WTC11 (cell line): ENCODE measurements at regions not wholly inside any gene's neighbourhood (a gene's known extent, or its start where the extent isn't known, plus 50 kb on each side); places are given as distances from the start of the nearest gene placed in this dataset.

Experiments used
- ATAC-seq: fragments of 200-7000 bp; cut with Tn5 transposase; 2 replicates; pipeline ENCODE4 v1.10.0; 2021; ENCODE audit warnings: mild to moderate bottlenecking, moderate library complexity
- CTCF ChIA-PET: fragments of 300-600 bp; sonication (Branson Sonifier 250); formaldehyde crosslinking; loops from one replicate; lab custom pipeline; 2021; ENCODE audit warnings: antibody characterized with exemption; lab: Charles Lee
- POLR2A ChIA-PET: fragments of 350-600 bp; sonication (Branson Sonifier 250); formaldehyde crosslinking; loops from one replicate; lab custom pipeline; 2021; ENCODE audit warnings: antibody characterized with exemption; lab: Charles Lee
- DNase-seq: peaks from one replicate; pipeline ENCODE4 v3.0.0; 2021; ENCODE audit warnings: low spot score
- H3K27ac Mint-ChIP-seq: 2 replicates; pipeline ENCODE4 v1.8.0; 2021; ENCODE audit warnings: mixed read lengths
- H3K27me3 Mint-ChIP-seq: 2 replicates; pipeline ENCODE4 v1.8.0; 2021; ENCODE audit warnings: low read depth, mild to moderate bottlenecking, moderate library complexity, mixed read lengths
- H3K36me3 Mint-ChIP-seq: 2 replicates; pipeline ENCODE4 v1.8.0; 2021; ENCODE audit warnings: mixed read lengths
- H3K4me1 Mint-ChIP-seq: 2 replicates; pipeline ENCODE4 v1.8.0; 2022; ENCODE audit warnings: mixed read lengths
- H3K4me3 Mint-ChIP-seq: 2 replicates; pipeline ENCODE4 v1.8.0; 2021; ENCODE audit warnings: mild to moderate bottlenecking, moderate library complexity, mixed read lengths
- H3K9me3 Mint-ChIP-seq: 2 replicates; pipeline ENCODE4 v1.8.0; 2021; ENCODE audit warnings: mixed read lengths
- CREB1 ChIP-seq: sonication (generic); formaldehyde crosslinking; IDR thresholded peaks from 2 replicates; pipeline ENCODE4 v1.8.0; 2023; ENCODE audit warnings: mild to moderate bottlenecking, missing genetic modification reagents
- EMX1 ChIP-seq: fragments of 250-450 bp; sonication (Bioruptor Pico); IDR thresholded peaks from 2 replicates; pipeline ENCODE4 v1.8.0; 2021; ENCODE audit warnings: mild to moderate bottlenecking
- FOXJ3 ChIP-seq: sonication (generic); formaldehyde crosslinking; IDR thresholded peaks from 2 replicates; pipeline ENCODE4 v1.9.0; 2021; ENCODE audit warnings: missing genetic modification reagents, mild to moderate bottlenecking, borderline replicate concordance
- FOXP1 ChIP-seq: sonication (generic); formaldehyde crosslinking; IDR thresholded peaks from 2 replicates; pipeline ENCODE4 v1.8.0; 2022; ENCODE audit warnings: missing genetic modification reagents, mild to moderate bottlenecking, moderate library complexity, borderline replicate concordance
- GRHL2 ChIP-seq: fragments of 250-450 bp; sonication (Bioruptor Pico); IDR thresholded peaks from 2 replicates; pipeline ENCODE4 v1.8.0; 2022; ENCODE audit warnings: mild to moderate bottlenecking, moderate library complexity; ENCODE audit not compliant: insufficient replicate concordance, severe bottlenecking
- MYBL2 ChIP-seq: sonication (generic); formaldehyde crosslinking; IDR thresholded peaks from 2 replicates; pipeline ENCODE4 v1.8.1; 2023; ENCODE audit warnings: mild to moderate bottlenecking, moderate library complexity, missing genetic modification reagents
- NFATC4 ChIP-seq: fragments of 250-450 bp; sonication (Bioruptor Pico); IDR thresholded peaks from 2 replicates; pipeline ENCODE4 v1.9.0; 2021; ENCODE audit warnings: mild to moderate bottlenecking
- RELA ChIP-seq: sonication (generic); formaldehyde crosslinking; IDR thresholded peaks from 2 replicates; pipeline ENCODE4 v1.8.1; 2022; ENCODE audit warnings: missing genetic modification reagents, mild to moderate bottlenecking, borderline replicate concordance
- RORB ChIP-seq: fragments of 250-450 bp; sonication (Bioruptor Pico); IDR thresholded peaks from 2 replicates; pipeline ENCODE4 v1.9.0; 2021; ENCODE audit warnings: mild to moderate bottlenecking
- SMAD4 ChIP-seq: sonication (generic); formaldehyde crosslinking; IDR thresholded peaks from 2 replicates; pipeline ENCODE4 v1.8.0; 2022; ENCODE audit warnings: mild to moderate bottlenecking, missing genetic modification reagents
- ZNF232 ChIP-seq: sonication (generic); formaldehyde crosslinking; IDR thresholded peaks from 2 replicates; pipeline ENCODE4 v1.8.0; 2022; ENCODE audit warnings: mild to moderate bottlenecking, missing genetic modification reagents
- ZNF317 ChIP-seq: sonication (generic); formaldehyde crosslinking; IDR thresholded peaks from 2 replicates; pipeline ENCODE4 v1.8.1; 2023; ENCODE audit warnings: low read depth, mild to moderate bottlenecking, moderate library complexity, missing genetic modification reagents, borderline replicate concordance
- ZNF396 ChIP-seq: fragments of 250-450 bp; sonication (Bioruptor Pico); IDR thresholded peaks from 2 replicates; pipeline ENCODE4 v1.8.0; 2021; ENCODE audit warnings: mild to moderate bottlenecking, moderate library complexity, borderline replicate concordance
- ZNF416 ChIP-seq: fragments of 250-450 bp; sonication (Bioruptor Pico); IDR thresholded peaks from 2 replicates; pipeline ENCODE4 v1.9.0; 2021; ENCODE audit warnings: mild to moderate bottlenecking, inconsistent platforms
- TF ChIP-seq, protein P1 (sequence below): fragments of 200-600 bp; IDR thresholded peaks from 2 replicates; pipeline ENCODE4 v1.8.0; 2022; ENCODE audit warnings: antibody characterized with exemption
- TF ChIP-seq, protein P2 (sequence below): sonication (generic); formaldehyde crosslinking; IDR thresholded peaks from 2 replicates; pipeline ENCODE4 v1.8.1; 2022; ENCODE audit warnings: mild to moderate bottlenecking, moderate library complexity, missing genetic modification reagents
- TF ChIP-seq, protein P3 (sequence below): fragments of 250-450 bp; sonication (Bioruptor Pico); IDR thresholded peaks from 2 replicates; pipeline ENCODE4 v1.9.0; 2021; ENCODE audit warnings: mild to moderate bottlenecking
- TF ChIP-seq, protein P4 (sequence below): sonication (generic); formaldehyde crosslinking; IDR thresholded peaks from 2 replicates; pipeline ENCODE4 v1.8.1; 2022; ENCODE audit warnings: mild to moderate bottlenecking, missing genetic modification reagents, moderate library complexity, borderline replicate concordance
- TF ChIP-seq, protein P5 (sequence below): sonication (generic); formaldehyde crosslinking; IDR thresholded peaks from 2 replicates; pipeline ENCODE4 v1.8.1; 2023; ENCODE audit warnings: mild to moderate bottlenecking, missing genetic modification reagents
- TF ChIP-seq, protein P6 (sequence below): sonication (generic); formaldehyde crosslinking; IDR thresholded peaks from 2 replicates; pipeline ENCODE4 v1.8.1; 2022; ENCODE audit warnings: low read depth, missing genetic modification reagents, borderline replicate concordance
- TF ChIP-seq, protein P7 (sequence below): fragments of 250-450 bp; sonication (Bioruptor Pico); IDR thresholded peaks from 2 replicates; pipeline ENCODE4 v1.9.0; 2021; ENCODE audit warnings: mild to moderate bottlenecking

DNA sequence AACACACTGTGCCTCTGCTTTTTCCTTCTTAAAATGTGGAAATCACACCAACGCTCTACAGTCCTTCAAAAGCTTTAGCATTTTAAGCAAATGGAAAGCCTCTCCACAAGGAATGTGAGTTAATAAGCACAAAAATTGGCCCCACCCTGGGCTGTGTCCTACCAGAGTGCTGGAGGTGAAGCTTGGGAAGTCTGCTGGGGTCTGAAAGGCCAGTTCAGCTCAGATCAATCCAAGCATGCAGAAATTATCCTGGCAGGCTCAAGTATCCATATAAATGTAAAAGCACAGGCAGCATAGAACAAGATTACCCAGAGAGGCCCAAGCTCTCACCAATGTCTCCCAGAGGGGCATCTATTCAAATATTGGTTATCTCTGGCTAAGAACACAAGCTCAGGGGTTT lies 98.5 kb downstream of the ESM1 start:
- Mint-ChIP-seq H3K27ac (no peak overlapping the region), H3K9me3 (peaks cover 25% of the 10 kb centered on the region), H3K27me3 (peaks cover 51% of the 10 kb centered on the region), H3K4me3 (no peak overlapping the region), H3K36me3 (peaks cover 23% of the 10 kb centered on the region), H3K4me1 (peaks cover 18% of the 10 kb centered on the region)
- CTCF ChIA-PET, result interaction anchor here (0.7 to 3.2 kb wide), 3 partner anchors 8 to 20 kb away, joined by 3 to 9 read pairs (median 5); no protein-coding TSS in a partner anchor
- POLR2A ChIA-PET, result no interaction called here
- DNase-seq (no peak), ATAC-seq (no peak)
- TF ChIP-seq, protein P1, sequence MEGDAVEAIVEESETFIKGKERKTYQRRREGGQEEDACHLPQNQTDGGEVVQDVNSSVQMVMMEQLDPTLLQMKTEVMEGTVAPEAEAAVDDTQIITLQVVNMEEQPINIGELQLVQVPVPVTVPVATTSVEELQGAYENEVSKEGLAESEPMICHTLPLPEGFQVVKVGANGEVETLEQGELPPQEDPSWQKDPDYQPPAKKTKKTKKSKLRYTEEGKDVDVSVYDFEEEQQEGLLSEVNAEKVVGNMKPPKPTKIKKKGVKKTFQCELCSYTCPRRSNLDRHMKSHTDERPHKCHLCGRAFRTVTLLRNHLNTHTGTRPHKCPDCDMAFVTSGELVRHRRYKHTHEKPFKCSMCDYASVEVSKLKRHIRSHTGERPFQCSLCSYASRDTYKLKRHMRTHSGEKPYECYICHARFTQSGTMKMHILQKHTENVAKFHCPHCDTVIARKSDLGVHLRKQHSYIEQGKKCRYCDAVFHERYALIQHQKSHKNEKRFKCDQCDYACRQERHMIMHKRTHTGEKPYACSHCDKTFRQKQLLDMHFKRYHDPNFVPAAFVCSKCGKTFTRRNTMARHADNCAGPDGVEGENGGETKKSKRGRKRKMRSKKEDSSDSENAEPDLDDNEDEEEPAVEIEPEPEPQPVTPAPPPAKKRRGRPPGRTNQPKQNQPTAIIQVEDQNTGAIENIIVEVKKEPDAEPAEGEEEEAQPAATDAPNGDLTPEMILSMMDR, result no peak

DNA sequence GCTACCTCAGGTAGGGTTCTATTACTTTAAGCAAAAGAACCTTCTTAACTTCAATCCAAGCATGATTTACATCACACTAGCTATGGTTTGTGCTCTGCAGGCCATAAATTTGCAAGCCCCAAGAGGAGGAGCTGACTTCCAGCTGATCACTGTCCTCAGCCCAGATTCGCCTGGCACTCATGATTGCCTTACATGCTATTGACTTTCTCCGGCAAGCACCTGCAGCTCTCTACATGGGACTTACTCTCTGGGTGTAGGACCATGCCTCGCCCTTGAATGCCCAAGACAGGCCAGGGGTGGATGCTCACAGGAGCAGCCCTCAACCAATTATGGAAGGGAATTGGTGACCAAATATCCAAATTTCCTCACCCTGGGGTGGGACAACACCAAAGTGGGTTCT lies 99.8 kb downstream of the ESM1 start:
- POLR2A ChIA-PET, result interaction anchor here (1.1 kb wide), 1 partner anchor 274 kb away, joined by 3 read pairs; the partner anchor contains the start of gene GPX8
- CTCF ChIA-PET, result interaction anchor here (1.2 to 3.2 kb wide), 3 partner anchors 10 to 274 kb away, joined by 4 to 9 read pairs (median 5); partner anchors contain the start of gene GPX8
- H3K4me3 Mint-ChIP-seq, result no peak overlapping the region
- peaks cover 18% of the 10 kb centered on the region for H3K4me1 Mint-ChIP-seq
- TF ChIP-seq ZNF396 (CRISPR knock-in tag), result no peak
- TF ChIP-seq CREB1 (CRISPR knock-in tag), result no peak
- no peak for TF ChIP-seq RORB (CRISPR knock-in tag)
- TF ChIP-seq, protein P2, sequence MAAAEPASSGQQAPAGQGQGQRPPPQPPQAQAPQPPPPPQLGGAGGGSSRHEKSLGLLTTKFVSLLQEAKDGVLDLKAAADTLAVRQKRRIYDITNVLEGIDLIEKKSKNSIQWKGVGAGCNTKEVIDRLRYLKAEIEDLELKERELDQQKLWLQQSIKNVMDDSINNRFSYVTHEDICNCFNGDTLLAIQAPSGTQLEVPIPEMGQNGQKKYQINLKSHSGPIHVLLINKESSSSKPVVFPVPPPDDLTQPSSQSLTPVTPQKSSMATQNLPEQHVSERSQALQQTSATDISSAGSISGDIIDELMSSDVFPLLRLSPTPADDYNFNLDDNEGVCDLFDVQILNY (CRISPR knock-in tag), result no peak
- TF ChIP-seq ZNF317, result no peak
- TF ChIP-seq, protein P3, sequence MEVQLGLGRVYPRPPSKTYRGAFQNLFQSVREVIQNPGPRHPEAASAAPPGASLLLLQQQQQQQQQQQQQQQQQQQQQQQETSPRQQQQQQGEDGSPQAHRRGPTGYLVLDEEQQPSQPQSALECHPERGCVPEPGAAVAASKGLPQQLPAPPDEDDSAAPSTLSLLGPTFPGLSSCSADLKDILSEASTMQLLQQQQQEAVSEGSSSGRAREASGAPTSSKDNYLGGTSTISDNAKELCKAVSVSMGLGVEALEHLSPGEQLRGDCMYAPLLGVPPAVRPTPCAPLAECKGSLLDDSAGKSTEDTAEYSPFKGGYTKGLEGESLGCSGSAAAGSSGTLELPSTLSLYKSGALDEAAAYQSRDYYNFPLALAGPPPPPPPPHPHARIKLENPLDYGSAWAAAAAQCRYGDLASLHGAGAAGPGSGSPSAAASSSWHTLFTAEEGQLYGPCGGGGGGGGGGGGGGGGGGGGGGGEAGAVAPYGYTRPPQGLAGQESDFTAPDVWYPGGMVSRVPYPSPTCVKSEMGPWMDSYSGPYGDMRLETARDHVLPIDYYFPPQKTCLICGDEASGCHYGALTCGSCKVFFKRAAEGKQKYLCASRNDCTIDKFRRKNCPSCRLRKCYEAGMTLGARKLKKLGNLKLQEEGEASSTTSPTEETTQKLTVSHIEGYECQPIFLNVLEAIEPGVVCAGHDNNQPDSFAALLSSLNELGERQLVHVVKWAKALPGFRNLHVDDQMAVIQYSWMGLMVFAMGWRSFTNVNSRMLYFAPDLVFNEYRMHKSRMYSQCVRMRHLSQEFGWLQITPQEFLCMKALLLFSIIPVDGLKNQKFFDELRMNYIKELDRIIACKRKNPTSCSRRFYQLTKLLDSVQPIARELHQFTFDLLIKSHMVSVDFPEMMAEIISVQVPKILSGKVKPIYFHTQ (CRISPR knock-in tag), result no peak
- no peak for TF ChIP-seq SMAD4 (CRISPR knock-in tag)
- TF ChIP-seq, protein P4, sequence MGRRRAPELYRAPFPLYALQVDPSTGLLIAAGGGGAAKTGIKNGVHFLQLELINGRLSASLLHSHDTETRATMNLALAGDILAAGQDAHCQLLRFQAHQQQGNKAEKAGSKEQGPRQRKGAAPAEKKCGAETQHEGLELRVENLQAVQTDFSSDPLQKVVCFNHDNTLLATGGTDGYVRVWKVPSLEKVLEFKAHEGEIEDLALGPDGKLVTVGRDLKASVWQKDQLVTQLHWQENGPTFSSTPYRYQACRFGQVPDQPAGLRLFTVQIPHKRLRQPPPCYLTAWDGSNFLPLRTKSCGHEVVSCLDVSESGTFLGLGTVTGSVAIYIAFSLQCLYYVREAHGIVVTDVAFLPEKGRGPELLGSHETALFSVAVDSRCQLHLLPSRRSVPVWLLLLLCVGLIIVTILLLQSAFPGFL (CRISPR knock-in tag), result no peak
- TF ChIP-seq MYBL2, result no peak
- TF ChIP-seq, protein P5, sequence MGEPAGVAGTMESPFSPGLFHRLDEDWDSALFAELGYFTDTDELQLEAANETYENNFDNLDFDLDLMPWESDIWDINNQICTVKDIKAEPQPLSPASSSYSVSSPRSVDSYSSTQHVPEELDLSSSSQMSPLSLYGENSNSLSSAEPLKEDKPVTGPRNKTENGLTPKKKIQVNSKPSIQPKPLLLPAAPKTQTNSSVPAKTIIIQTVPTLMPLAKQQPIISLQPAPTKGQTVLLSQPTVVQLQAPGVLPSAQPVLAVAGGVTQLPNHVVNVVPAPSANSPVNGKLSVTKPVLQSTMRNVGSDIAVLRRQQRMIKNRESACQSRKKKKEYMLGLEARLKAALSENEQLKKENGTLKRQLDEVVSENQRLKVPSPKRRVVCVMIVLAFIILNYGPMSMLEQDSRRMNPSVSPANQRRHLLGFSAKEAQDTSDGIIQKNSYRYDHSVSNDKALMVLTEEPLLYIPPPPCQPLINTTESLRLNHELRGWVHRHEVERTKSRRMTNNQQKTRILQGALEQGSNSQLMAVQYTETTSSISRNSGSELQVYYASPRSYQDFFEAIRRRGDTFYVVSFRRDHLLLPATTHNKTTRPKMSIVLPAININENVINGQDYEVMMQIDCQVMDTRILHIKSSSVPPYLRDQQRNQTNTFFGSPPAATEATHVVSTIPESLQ (CRISPR knock-in tag), result no peak
- TF ChIP-seq, protein P6, sequence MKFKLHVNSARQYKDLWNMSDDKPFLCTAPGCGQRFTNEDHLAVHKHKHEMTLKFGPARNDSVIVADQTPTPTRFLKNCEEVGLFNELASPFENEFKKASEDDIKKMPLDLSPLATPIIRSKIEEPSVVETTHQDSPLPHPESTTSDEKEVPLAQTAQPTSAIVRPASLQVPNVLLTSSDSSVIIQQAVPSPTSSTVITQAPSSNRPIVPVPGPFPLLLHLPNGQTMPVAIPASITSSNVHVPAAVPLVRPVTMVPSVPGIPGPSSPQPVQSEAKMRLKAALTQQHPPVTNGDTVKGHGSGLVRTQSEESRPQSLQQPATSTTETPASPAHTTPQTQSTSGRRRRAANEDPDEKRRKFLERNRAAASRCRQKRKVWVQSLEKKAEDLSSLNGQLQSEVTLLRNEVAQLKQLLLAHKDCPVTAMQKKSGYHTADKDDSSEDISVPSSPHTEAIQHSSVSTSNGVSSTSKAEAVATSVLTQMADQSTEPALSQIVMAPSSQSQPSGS (CRISPR knock-in tag), result no peak
- TF ChIP-seq NFATC4, result no peak
- TF ChIP-seq, protein P7, sequence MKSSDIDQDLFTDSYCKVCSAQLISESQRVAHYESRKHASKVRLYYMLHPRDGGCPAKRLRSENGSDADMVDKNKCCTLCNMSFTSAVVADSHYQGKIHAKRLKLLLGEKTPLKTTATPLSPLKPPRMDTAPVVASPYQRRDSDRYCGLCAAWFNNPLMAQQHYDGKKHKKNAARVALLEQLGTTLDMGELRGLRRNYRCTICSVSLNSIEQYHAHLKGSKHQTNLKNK (CRISPR knock-in tag), result no peak
- no peak for TF ChIP-seq ZNF232 (CRISPR knock-in tag)
- TF ChIP-seq FOXP1 (CRISPR knock-in tag), result no peak
- TF ChIP-seq GRHL2, result no peak
- no peak for TF ChIP-seq RELA (CRISPR knock-in tag)
- no peak for TF ChIP-seq ZNF416 (CRISPR knock-in tag)
- no peak for TF ChIP-seq FOXJ3 (CRISPR knock-in tag)
- TF ChIP-seq EMX1 (CRISPR knock-in tag), result no peak
- H3K27ac Mint-ChIP-seq, result no peak overlapping the region
- DNase-seq (no peak), ATAC-seq (no peak; the same call in 1 of the 2 replicates)
- peaks cover 57% of the 10 kb centered on the region for H3K27me3 Mint-ChIP-seq
- peaks cover 28% of the 10 kb centered on the region for H3K9me3 Mint-ChIP-seq
- H3K36me3 Mint-ChIP-seq, result peaks cover 25% of the 10 kb centered on the region
